ENCODE measurements at regions not wholly inside any gene's neighbourhood (a gene's known extent, or its start where the extent isn't known, plus 50 kb on each side); places are given as distances from the start of the nearest gene placed in this dataset.

DNA sequence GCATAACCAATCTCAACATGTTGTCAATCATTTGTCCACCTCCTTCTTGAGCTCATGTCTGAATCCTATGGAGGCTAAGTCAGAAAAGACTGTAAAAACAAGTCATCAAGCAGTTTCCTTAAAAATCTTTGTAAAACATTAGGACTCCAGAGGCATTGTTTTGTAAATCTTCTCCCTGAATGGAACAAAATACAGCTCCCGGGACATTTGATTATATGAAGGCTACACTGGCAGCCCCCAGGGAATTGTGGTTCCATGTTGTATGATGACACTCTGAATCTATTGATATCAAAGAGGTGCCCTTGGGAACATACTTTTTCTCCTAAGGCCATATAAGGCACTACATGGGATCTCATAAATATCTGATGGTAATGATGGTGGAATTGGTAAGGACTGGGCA is 83.2 kb upstream of the NUDT12 start:
- TF ChIP-seq, protein P1, sequence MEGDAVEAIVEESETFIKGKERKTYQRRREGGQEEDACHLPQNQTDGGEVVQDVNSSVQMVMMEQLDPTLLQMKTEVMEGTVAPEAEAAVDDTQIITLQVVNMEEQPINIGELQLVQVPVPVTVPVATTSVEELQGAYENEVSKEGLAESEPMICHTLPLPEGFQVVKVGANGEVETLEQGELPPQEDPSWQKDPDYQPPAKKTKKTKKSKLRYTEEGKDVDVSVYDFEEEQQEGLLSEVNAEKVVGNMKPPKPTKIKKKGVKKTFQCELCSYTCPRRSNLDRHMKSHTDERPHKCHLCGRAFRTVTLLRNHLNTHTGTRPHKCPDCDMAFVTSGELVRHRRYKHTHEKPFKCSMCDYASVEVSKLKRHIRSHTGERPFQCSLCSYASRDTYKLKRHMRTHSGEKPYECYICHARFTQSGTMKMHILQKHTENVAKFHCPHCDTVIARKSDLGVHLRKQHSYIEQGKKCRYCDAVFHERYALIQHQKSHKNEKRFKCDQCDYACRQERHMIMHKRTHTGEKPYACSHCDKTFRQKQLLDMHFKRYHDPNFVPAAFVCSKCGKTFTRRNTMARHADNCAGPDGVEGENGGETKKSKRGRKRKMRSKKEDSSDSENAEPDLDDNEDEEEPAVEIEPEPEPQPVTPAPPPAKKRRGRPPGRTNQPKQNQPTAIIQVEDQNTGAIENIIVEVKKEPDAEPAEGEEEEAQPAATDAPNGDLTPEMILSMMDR (IDR thresholded peaks at IDR 0.05; ENCODE audit: low read length) = no peak
- no peak for TF ChIP-seq EZH2 (IDR thresholded peaks at IDR 0.05; ENCODE audit: borderline replicate concordance, low read length)
